GM13976 (cell line): ENCODE measurements at regions not wholly inside any gene's neighbourhood (a gene's known extent, or its start where the extent isn't known, plus 50 kb on each side); places are given as distances from the start of the nearest gene placed in this dataset.

ENCODE experiments used
- DNase-seq: peaks from one replicate; pipeline ENCODE4 v3.0.0; 2012; ENCODE audit warnings: low spot score
- in situ Hi-C: fragments of 300-500 bp; cut with MboI; formaldehyde crosslinking; loops from one replicate; pipeline ENCODE4 v1.12.0; 2022; ENCODE audit warnings: low sequenced_read_pairs, mixed read lengths, inconsistent platforms; ENCODE audit not compliant: unreplicated experiment
- TF ChIP-seq, protein P1 (sequence below): IDR thresholded peaks from 2 replicates; pipeline ENCODE4 v1.5.1; 2012; ENCODE audit warnings: borderline replicate concordance, mild to moderate bottlenecking; ENCODE audit not compliant: insufficient read depth; ENCODE audit errors: extremely low read depth, missing control alignments, control extremely low read depth

DNA sequence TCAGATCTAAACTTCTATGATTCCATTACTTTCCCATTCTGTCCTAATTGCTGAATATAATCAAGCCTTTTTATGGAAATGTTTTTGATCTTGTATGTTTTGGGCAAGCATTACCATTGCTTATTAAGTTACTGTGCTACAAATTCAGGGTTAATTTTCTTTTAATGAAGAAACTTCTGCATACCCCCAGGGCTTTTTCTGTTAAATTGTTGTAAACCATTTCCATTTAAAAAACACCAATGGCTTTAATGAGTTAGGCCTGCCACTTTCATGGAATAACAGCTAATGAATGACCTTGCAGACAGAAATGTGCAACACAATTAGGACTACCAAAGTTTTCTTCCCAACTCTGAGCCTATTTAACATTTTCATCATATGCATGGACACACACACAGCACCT, 150.0 kb downstream of the DIPK2A start:
- DNase-seq = no peak
- TF ChIP-seq, protein P1, sequence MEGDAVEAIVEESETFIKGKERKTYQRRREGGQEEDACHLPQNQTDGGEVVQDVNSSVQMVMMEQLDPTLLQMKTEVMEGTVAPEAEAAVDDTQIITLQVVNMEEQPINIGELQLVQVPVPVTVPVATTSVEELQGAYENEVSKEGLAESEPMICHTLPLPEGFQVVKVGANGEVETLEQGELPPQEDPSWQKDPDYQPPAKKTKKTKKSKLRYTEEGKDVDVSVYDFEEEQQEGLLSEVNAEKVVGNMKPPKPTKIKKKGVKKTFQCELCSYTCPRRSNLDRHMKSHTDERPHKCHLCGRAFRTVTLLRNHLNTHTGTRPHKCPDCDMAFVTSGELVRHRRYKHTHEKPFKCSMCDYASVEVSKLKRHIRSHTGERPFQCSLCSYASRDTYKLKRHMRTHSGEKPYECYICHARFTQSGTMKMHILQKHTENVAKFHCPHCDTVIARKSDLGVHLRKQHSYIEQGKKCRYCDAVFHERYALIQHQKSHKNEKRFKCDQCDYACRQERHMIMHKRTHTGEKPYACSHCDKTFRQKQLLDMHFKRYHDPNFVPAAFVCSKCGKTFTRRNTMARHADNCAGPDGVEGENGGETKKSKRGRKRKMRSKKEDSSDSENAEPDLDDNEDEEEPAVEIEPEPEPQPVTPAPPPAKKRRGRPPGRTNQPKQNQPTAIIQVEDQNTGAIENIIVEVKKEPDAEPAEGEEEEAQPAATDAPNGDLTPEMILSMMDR = no peak
- in situ Hi-C loops = no loop called here

DNA sequence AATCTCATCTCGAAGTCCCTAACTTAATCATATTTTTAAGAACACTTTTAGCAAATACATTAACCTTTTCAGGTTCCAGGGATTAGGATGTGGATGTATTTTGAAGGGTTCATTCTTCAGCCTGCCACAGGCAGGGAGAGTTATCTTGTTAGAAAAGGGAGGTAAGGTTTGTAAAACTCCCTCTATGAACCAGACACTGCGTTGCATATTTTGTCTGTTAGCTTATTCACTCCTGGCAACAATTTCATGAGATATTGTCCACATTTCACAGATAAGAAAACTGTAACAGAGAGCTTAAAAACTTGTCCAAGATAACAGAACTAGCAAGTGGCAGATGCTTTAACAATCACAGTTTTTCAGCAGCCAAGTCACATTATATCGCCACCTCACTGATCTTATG, 155.4 kb downstream of the DIPK2A start:
- no peak for DNase-seq
- in situ Hi-C loops = no loop called here
- TF ChIP-seq, protein P1 = no peak

DNA sequence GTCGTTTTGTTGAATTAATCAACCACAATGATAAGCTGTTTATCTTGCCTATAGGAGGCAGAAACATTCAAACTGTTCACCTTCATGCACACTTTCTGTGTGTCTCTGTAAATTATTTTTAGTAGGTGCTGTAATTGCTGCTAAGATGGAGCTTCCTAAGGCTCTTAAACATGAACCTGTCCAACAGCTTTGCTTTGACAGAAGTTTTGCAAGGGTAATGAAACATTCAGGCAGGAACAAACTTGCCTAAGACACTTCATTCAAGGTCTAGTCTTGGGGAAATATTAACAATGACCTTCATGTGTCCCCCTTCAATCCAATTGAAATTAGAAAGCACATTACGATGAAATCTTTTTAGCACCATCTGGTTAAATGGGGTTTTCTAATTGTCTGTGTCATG, 156.1 kb downstream of the DIPK2A start:
- in situ Hi-C loops = no loop called here

DNA sequence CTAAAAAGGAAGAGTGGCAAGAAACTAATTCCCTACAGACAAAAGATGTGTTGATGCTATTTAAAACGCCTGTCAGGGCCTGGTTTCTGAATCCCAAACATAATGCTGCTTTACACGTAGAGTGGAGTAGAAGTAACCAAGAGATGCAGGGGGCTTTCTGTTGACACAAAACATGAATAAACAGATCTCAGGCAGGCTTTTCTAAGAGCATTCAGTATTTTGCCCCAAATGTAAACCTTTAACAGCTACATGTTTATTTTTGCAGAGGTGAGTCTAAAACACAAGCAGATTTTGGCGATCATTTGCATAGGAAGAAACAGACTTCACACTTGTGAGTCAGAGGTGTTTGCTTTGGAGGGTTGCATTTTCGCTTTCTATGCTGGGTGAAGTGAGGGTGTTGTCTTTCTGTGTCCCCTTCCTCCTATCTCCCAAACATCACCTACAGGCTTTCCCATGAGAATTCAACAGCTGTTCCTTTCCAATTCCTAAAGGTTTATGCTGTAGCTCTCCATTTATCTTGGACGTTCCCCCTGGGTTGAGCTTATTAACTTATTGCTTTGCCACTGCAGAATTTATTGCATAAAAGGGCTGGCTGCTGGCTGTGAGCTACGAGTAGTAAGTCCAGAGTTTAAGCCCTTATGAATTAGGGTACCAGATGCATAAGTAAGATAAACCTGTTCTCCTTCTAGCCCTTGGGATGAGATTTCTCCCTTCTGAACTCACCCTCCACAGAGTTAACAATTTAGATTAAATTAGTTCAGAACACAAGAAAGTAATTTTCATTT, 156.7 kb downstream of the DIPK2A start:
- TF ChIP-seq, protein P1 = no peak
- DNase-seq = peak; percentile 42
- in situ Hi-C loops = no loop called here

More for the DNA sequence above, 156.1 kb downstream of the DIPK2A start:
- TF ChIP-seq, protein P1 = no peak
- DNase-seq = no peak

DNA sequence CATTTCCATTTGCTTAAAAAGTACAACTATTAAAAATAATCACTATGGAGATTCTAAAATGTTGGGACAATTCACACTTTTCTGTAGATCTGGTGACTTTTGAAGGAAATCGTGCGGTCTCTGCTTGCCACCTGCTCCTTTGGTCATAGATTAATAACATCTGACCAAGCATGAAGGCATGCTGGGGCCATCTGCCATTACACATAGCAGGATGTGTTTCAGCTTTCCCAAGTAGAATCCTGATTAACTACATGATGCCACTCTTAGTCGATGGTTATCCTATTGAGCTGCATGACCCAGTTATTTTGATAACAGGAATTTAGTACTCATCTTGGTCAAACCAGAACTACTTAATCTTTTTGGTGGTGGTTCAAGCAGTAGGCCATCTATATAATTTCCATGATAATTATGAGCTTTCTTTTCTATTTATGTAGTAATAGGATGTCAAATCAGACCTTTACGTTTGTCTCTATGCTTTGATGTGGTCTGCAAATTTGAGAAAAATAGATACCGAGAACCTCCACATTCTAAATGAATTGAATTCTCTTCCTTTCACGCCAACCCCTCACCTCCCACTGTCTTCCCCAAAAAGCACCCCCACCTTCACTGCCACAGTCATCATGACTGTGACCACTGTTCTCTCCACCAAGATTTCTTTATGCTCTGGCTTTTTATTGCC, 158.1 kb downstream of the DIPK2A start:
- TF ChIP-seq, protein P1 = no peak
- DNase-seq = no peak
- in situ Hi-C loops = no loop called here

DNA sequence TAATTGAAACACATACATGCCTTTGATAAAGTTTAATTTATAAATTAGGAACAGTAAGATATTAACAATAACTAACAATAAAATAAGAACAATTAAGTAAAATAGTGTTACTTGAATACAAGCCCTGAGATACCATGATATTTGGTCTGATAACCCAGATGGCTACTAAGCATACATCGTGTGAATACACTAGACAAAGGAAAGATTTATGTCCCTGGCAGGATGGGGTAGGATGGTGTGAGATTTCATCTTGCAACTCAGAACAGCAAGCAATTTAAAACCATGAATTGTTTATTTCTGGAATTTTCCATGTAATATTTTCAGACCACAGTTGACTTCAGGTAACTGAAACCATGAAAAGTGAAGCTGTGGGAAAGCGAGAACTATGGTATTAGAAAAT, 169.5 kb downstream of the DIPK2A start:
- no peak for DNase-seq
- TF ChIP-seq, protein P1 = no peak
- in situ Hi-C loops = no loop called here

DNA sequence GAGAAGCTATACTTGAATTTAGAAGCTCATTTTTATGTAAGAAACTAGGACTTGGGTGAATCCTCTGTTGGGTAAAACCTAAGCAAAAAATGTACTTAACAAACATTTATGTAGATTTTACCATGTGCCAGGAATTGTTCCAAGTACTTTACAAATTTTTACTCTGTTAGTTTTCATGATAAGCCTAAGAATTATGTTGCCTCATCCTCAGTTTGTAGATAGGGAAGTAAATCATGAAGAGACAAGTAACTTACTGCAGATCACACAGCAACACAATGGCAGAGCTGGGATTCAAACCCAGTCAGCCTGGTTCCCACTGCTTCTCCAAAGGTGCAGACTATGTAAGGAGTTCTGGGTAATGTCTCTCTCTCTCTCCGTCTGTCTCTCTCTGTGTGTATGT, 169.9 kb downstream of the DIPK2A start:
- TF ChIP-seq, protein P1 = no peak
- DNase-seq = no peak
- in situ Hi-C loops = no loop called here
